A673 (cell line): ENCODE measurements at regions not wholly inside any gene's neighbourhood (a gene's known extent, or its start where the extent isn't known, plus 50 kb on each side); places are given as distances from the start of the nearest gene placed in this dataset.

Experiments
- BruUV-seq: library from RNA; stranded (reverse); fragments of 400-500 nt; replicated peaks from 2 replicates; lab custom pipeline; 2021; lab: Mats Ljungman, UMichigan
- CTCF ChIA-PET: fragments of 300-600 bp; sonication (Branson Sonifier 250); formaldehyde crosslinking; loops from one replicate; lab custom pipeline; 2022; ENCODE audit warnings: antibody characterized with exemption; lab: Charles Lee
- POLR2A ChIA-PET: fragments of 300-600 bp; sonication (Branson Sonifier 250); formaldehyde crosslinking; loops from one replicate; lab custom pipeline; 2022; ENCODE audit warnings: antibody characterized with exemption; ENCODE audit not compliant: low non-redundant PET; lab: Charles Lee
- DNase-seq: peaks from one replicate; pipeline ENCODE4 v3.0.0-alpha.2; 2015; ENCODE audit warnings: low spot score
- H3K27ac ChIP-seq: fragments of 200-600 bp; sonication (generic); 2 replicates; pipeline ENCODE4 v1.5.1; 2016; ENCODE audit warnings: mixed run types, low read depth, mild to moderate bottlenecking, mixed read lengths, antibody characterized with exemption, low read length; ENCODE audit not compliant: poor library complexity, severe bottlenecking
- H3K27me3 ChIP-seq: fragments of 200-600 bp; sonication (generic); replicated peaks from 2 replicates; pipeline ENCODE4 v1.6.1; 2017; ENCODE audit warnings: mixed run types, low read depth, mild to moderate bottlenecking, mixed read lengths, antibody characterized with exemption, low read length; ENCODE audit not compliant: insufficient read depth, poor library complexity
- H3K36me3 ChIP-seq: fragments of 200-600 bp; sonication (generic); 2 replicates; pipeline ENCODE4 v1.6.1; 2016; ENCODE audit warnings: mixed run types, mild to moderate bottlenecking, mixed read lengths, antibody characterized with exemption, low read length; ENCODE audit not compliant: insufficient read depth, poor library complexity, severe bottlenecking
- H3K4me1 ChIP-seq: fragments of 200-600 bp; sonication (generic); 2 replicates; pipeline ENCODE4 v1.6.1; 2017; ENCODE audit warnings: mixed run types, mild to moderate bottlenecking, mixed read lengths, antibody characterized with exemption, low read length; ENCODE audit not compliant: insufficient read depth, poor library complexity, severe bottlenecking
- H3K4me3 ChIP-seq: fragments of 200-600 bp; sonication (generic); 2 replicates; pipeline ENCODE4 v1.5.1; 2016; ENCODE audit warnings: low read depth, mixed run types, mild to moderate bottlenecking, mixed read lengths, low read length; ENCODE audit not compliant: poor library complexity, severe bottlenecking
- H3K9me3 ChIP-seq: fragments of 200-600 bp; sonication (generic); 2 replicates; pipeline ENCODE4 v1.6.1; 2016; ENCODE audit warnings: mixed run types, low read depth, mild to moderate bottlenecking, mixed read lengths, antibody characterized with exemption, low read length; ENCODE audit not compliant: poor library complexity, severe bottlenecking
- CTCF ChIP-seq: fragments of 300-800, 200-600 bp; sonication (generic); conservative IDR thresholded peaks from 2 replicates; pipeline ENCODE4 v1.5.1; 2017; ENCODE audit warnings: low read depth, mild to moderate bottlenecking, antibody characterized with exemption, low read length, moderate library complexity, mixed read lengths
- EZH2 ChIP-seq: fragments of 200-600 bp; sonication (generic); IDR thresholded peaks from 2 replicates; pipeline ENCODE4 v1.6.1; 2017; ENCODE audit warnings: borderline replicate concordance, low read depth, mild to moderate bottlenecking, mixed read lengths, antibody characterized with exemption, low read length; ENCODE audit not compliant: poor library complexity, severe bottlenecking
- intact Hi-C: fragments of 100-400 bp; cut with micrococcal nuclease; formaldehyde crosslinking; loops from one replicate; pipeline ENCODE4 v1.10.0; 2022; ENCODE audit not compliant: unreplicated experiment

DNA sequence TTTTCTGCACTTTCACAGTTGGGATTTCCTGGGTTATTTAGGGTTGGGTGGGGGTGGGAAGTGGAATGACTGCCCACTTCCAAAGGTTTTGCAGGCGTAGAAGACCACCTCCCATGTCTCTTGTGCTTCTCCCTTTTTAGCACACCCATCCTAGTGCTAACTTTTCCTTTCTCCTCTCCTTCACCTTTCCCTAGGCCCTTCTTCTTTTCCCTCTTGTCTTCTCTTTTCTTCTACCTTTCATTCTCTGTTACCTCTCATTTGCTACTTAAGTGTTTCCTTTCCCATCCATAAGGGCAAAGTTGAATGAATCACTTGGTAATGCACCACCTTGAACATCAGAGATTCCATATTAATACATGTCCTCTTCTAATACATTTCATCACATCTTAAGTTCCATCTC, 105.0 kb upstream of the ZNF184 start:
- no peaks in the 10 kb centered on the region for H3K36me3 ChIP-seq
- no peak overlapping the region for H3K27ac ChIP-seq
- ChIA-PET CTCF (no interaction called here), POLR2A (no interaction called here)
- intact Hi-C loops, result no loop called here
- no peak overlapping the region for H3K4me3 ChIP-seq
- DNase-seq, result no peak
- TF ChIP-seq EZH2, result no peak
- TF ChIP-seq CTCF, result no peak
- H3K27me3 ChIP-seq, result no peaks in the 10 kb centered on the region
- H3K4me1 ChIP-seq, result no peaks in the 10 kb centered on the region
- no peaks in the 10 kb centered on the region for H3K9me3 ChIP-seq
- BruUV-seq, result no TSS peak

DNA sequence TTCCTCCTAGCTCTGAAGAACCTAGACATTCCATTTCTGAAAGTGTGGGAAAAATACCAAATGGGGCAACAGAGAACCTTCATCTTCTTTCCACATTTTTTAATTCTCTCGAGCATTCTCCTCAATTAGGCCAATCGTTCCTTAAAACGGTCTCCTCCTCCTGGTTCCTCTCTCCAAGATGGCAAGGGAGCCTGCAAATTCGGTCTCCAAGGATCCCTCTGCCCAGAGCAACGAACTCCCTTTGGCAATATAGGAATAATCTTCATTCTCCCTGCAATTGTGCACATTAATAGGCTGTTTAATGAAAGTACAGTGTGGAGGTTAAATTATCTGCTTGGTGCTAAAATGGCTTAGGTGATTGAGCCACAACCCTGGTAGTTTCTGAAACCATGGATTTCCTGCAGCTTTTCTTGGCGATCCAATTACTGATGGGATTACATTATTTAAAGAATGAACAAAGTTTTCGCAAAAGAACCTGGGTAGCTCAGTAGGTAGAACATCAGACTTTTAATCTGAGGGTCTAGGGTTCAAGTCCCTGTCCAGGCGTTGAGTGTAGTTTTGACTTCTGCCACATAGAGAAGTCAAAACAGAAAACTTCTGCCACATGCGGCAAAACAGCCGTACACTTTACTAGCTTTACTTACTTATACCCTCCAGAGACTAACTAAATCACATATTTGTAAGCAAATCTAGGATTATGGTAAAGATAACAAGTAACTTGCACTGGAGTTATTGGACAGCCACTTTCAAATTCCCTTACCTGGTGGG, 102.9 kb upstream of the ZNF184 start:
- no peak for DNase-seq
- Histone ChIP-seq H3K4me1 (no peaks in the 10 kb centered on the region), H3K27me3 (no peaks in the 10 kb centered on the region), H3K27ac (no peak overlapping the region), H3K9me3 (no peaks in the 10 kb centered on the region), H3K4me3 (no peak overlapping the region), H3K36me3 (no peaks in the 10 kb centered on the region)
- ChIA-PET CTCF (no interaction called here), POLR2A (interaction anchor here (0.6 kb wide), 1 partner anchor 53 kb away, joined by 3 read pairs; no protein-coding TSS in a partner anchor)
- BruUV-seq, result no TSS peak
- intact Hi-C loops, result no loop called here
- TF ChIP-seq EZH2 (no peak), CTCF (no peak)

DNA sequence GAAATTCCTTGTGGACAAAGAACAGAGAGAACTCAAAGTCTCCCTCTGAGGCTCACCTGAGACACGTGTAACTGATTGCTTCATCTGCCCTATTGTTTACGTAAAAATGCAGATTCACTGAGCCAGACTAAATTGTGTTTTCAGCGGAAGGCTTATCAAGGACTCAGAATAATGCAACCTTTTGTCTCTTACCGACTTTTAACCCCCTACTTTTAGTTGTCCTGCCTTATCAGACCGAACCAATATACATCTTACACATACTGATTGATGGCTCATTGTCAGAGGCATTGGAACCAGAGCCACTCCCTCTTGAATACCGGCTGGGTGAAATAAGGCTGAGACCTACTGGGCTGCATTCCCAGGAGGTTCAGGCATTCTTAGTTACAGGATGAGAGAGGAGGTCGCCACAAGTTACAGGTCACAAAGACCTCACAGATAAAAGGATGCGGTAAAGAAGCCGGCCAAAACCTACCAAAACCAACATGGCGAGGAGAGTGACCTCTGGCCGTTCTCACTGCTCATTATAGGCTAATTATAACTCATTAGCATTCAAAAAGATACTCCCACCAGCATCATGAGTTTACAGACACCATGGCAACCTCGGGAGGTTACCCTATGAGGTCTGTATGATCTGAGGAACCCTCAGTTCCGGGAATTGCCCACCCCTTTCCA, 95.5 kb upstream of the ZNF184 start:
- intact Hi-C loops, result no loop called here
- no peak overlapping the region for H3K27ac ChIP-seq
- ChIA-PET CTCF (no interaction called here), POLR2A (no interaction called here)
- DNase-seq, result no peak
- TF ChIP-seq EZH2, result no peak
- no peak for TF ChIP-seq CTCF
- BruUV-seq, result no TSS peak
- H3K9me3 ChIP-seq, result no peaks in the 10 kb centered on the region
- no peaks in the 10 kb centered on the region for H3K4me1 ChIP-seq
- H3K4me3 ChIP-seq, result no peak overlapping the region
- H3K27me3 ChIP-seq, result peaks cover 29% of the 10 kb centered on the region
- no peaks in the 10 kb centered on the region for H3K36me3 ChIP-seq
